ENCODE measurements at regions not wholly inside any gene's neighbourhood (a gene's known extent, or its start where the extent isn't known, plus 50 kb on each side); places are given as distances from the start of the nearest gene placed in this dataset.

- no peak for TF ChIP-seq CBX8 (IDR thresholded peaks at IDR 0.05)
- TF ChIP-seq MAX (IDR thresholded peaks at IDR 0.05): no peak
- TF ChIP-seq CBX2 (IDR thresholded peaks at IDR 0.05; ENCODE audit: borderline replicate concordance, low read depth): no peak
- TF ChIP-seq REST (IDR thresholded peaks at IDR 0.05): no peak
- no peak for TF ChIP-seq SMC3 (IDR thresholded peaks at IDR 0.05)
- no peak for TF ChIP-seq JUN (IDR thresholded peaks at IDR 0.05)
- no peak for TF ChIP-seq ELK1 (IDR thresholded peaks at IDR 0.05; ENCODE audit: low read depth, low read length)
- no peak for TF ChIP-seq PHF8 (IDR thresholded peaks at IDR 0.05; ENCODE audit: borderline replicate concordance, low read depth)
- TF ChIP-seq HOXA7 (CRISPR knock-in tag; IDR thresholded peaks at IDR 0.05): no peak
Measured at GRCh38 chr2:194343167-194343566, 1313.9 kb upstream of the SLC39A10 start (continued).

GRCh38 chr2:194332799-194333490 is 1324.1 kb upstream of the SLC39A10 start:
- 61% methylated on average over 9 of the region's 9 CpGs for WGBS (ENCODE audit: missing lambda C conversion rate)
- Histone ChIP-seq H3K27ac (no peak overlapping the region), H3K4me3 (no peak overlapping the region), H3K4me1 (no peaks in the 10 kb centered on the region), H3K9me3 (no peaks in the 10 kb centered on the region), H3K4me2 (no peak overlapping the region)
- FAIRE-seq (no peak), DNase-seq (ENCODE audit: low read depth in 1 of 2, low spot score in 1 of 2) (no peak), ATAC-seq (no peak)
- ChIA-PET CTCF (no interaction called here), POLR2A (no interaction called here)
- TF ChIP-seq POLR2A (IDR thresholded peaks at IDR 0.05; ENCODE audit: low read length): no peak
- TF ChIP-seq RCOR1 (IDR thresholded peaks at IDR 0.05; ENCODE audit: low read depth, low read length): no peak
- no peak for TF ChIP-seq HOXB5 (CRISPR knock-in tag; IDR thresholded peaks at IDR 0.05)
- no peak for TF ChIP-seq RNF2 (IDR thresholded peaks at IDR 0.05; ENCODE audit: borderline replicate concordance, low read depth)
- TF ChIP-seq FOSL2 (IDR thresholded peaks at IDR 0.05): no peak
- no peak for TF ChIP-seq FOSL2 (CRISPR knock-in tag; IDR thresholded peaks at IDR 0.05)
- TF ChIP-seq ELK1 (IDR thresholded peaks at IDR 0.05; ENCODE audit: low read depth, low read length): no peak
- TF ChIP-seq HEYL (CRISPR knock-in tag; IDR thresholded peaks at IDR 0.05): no peak

- FAIRE-seq: no peak
- Histone ChIP-seq H3K27ac (no peak overlapping the region), H3K4me2 (no peak overlapping the region), H3K9me3 (no peaks in the 10 kb centered on the region), H3K4me3 (no peak overlapping the region), H3K4me1 (no peaks in the 10 kb centered on the region)
- TF ChIP-seq ELK1 (IDR thresholded peaks at IDR 0.05; ENCODE audit: low read depth, low read length) (no peak), NR3C1 (IDR thresholded peaks at IDR 0.05) (no peak), HOXB5 (CRISPR knock-in tag; IDR thresholded peaks at IDR 0.05) (no peak), POLR2A (IDR thresholded peaks at IDR 0.05; ENCODE audit: low read length) (no peak), SREBF2 (IDR thresholded peaks at IDR 0.05) (no peak), RNF2 (IDR thresholded peaks at IDR 0.05; ENCODE audit: borderline replicate concordance, low read depth) (no peak)
- POLR2A ChIA-PET: no interaction called here
- ATAC-seq: no peak
- CTCF ChIA-PET: no interaction called here
- 64% methylated on average over 4 of the region's 7 CpGs for WGBS (ENCODE audit: missing lambda C conversion rate)
- no peak for DNase-seq (ENCODE audit: low read depth in 1 of 2, low spot score in 1 of 2)
Measured at GRCh38 chr2:194328456-194328855, 1328.6 kb upstream of the SLC39A10 start.
